IPS-18a (cell line): ENCODE measurements at regions not wholly inside any gene's neighbourhood (a gene's known extent, or its start where the extent isn't known, plus 50 kb on each side); places are given as distances from the start of the nearest gene placed in this dataset.

Source experiments
- H3K27ac ChIP-seq: one replicate; pipeline ENCODE4 v1.5.1; 2013; ENCODE audit warnings: low read length
- H3K27me3 ChIP-seq: one replicate; pipeline ENCODE4 v1.6.1; 2013; ENCODE audit warnings: mild to moderate bottlenecking, low read length; ENCODE audit not compliant: control insufficient read depth, insufficient read depth
- H3K36me3 ChIP-seq: one replicate; pipeline ENCODE4 v1.6.1; 2013; ENCODE audit warnings: low read depth, low read length; ENCODE audit not compliant: control insufficient read depth
- H3K4me1 ChIP-seq: one replicate; pipeline ENCODE4 v1.6.1; 2013; ENCODE audit warnings: low read depth, low read length; ENCODE audit not compliant: control insufficient read depth
- H3K4me3 ChIP-seq: one replicate; pipeline ENCODE4 v1.5.1; 2013; ENCODE audit warnings: low read length
- H3K9ac ChIP-seq: one replicate; pipeline ENCODE4 v1.6.1; 2013; ENCODE audit warnings: mild to moderate bottlenecking, low read length, moderate library complexity
- H3K9me3 ChIP-seq: one replicate; pipeline ENCODE4 v1.6.1; 2013; ENCODE audit warnings: low read depth, low read length; ENCODE audit not compliant: control insufficient read depth

DNA sequence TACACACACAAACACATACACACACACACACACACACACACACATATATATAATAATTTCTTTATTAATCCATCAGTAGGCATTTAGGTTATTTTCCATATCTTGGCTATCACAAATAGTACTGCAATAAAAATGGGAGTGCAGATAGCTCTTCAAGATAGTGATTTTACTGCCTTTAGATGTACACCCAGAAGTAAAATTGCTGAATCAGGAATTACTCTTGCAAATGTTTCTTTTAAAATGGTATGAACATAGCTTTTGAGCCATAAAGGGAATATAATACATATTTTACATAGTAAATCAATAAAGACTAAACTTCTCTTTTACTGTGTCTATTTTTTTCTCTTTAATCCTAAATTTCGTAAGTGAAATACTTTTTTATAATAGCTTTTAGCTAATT lies 1251.1 kb downstream of the ZPLD1 start:
- no peaks in the 10 kb centered on the region for H3K9me3 ChIP-seq
- no peaks in the 10 kb centered on the region for H3K4me1 ChIP-seq
- H3K9ac ChIP-seq = no peak overlapping the region
- no peak overlapping the region for H3K4me3 ChIP-seq
- H3K27ac ChIP-seq = no peak overlapping the region
- H3K27me3 ChIP-seq = no peaks in the 10 kb centered on the region
- no peaks in the 10 kb centered on the region for H3K36me3 ChIP-seq

DNA sequence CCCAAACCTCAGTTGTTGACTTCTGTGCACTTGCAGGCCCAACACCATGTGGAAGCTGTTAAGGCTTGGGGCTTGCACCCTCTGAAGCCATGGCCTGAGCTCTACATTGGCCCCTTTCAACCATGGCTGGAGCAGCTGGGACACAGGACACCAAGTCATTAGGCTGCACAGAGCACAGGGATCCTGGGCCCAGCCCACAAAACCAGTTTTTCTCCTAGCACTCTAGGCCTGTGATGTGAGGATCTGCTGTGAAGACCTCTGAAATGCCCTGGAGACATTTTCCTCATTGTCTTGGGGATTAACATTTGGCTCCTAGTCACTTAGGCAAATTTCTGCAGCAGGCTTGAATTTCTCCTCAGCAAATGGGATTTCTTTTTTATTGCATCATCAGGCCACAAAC lies 1255.7 kb downstream of the ZPLD1 start:
- no peaks in the 10 kb centered on the region for H3K4me1 ChIP-seq
- H3K27ac ChIP-seq = no peak overlapping the region
- H3K36me3 ChIP-seq = no peaks in the 10 kb centered on the region
- no peaks in the 10 kb centered on the region for H3K9me3 ChIP-seq
- H3K9ac ChIP-seq = no peak overlapping the region
- no peak overlapping the region for H3K4me3 ChIP-seq
- no peaks in the 10 kb centered on the region for H3K27me3 ChIP-seq

DNA sequence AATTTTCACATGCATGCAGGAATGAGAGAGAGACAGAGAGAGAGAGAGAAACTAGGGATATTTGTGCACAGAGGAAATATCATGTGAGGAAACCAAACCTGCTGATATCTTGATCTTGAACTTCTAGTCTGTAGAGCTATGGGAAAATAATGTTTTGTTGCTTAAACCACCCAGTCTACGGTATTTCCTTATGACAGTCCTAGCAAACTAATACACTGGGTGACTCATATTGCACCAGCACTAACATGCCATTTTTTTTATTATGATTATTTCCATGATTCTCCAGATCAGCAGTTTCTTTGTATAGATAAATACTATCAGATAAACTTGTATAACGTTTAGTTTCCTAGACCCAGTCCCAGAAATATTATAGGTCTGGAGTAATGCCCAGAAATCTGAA lies 1259.0 kb downstream of the ZPLD1 start:
- Histone ChIP-seq H3K4me1 (no peaks in the 10 kb centered on the region), H3K27ac (no peak overlapping the region), H3K27me3 (no peaks in the 10 kb centered on the region), H3K4me3 (no peak overlapping the region), H3K9me3 (no peaks in the 10 kb centered on the region), H3K36me3 (no peaks in the 10 kb centered on the region), H3K9ac (no peak overlapping the region)

DNA sequence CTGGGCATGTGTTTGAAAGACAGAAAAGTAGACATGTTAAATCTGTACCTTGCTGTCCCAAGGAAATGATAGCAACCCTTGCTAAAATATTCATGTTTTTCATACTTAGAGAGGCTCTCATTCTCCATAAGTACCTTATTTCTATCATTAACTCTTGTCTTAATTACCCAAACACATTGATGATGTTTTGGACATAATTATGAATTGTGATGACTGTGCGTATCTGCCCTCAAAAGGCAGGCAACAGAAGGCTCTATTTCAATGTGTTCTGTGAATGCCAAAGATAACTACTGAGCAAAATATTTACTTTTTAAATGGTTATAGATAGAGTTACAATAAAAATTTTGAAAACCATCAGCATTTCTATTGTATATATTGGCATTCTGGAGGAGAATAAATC lies 1263.8 kb downstream of the ZPLD1 start:
- no peaks in the 10 kb centered on the region for H3K36me3 ChIP-seq
- no peak overlapping the region for H3K27ac ChIP-seq
- no peak overlapping the region for H3K9ac ChIP-seq
- no peaks in the 10 kb centered on the region for H3K27me3 ChIP-seq
- no peak overlapping the region for H3K4me3 ChIP-seq
- H3K4me1 ChIP-seq = no peaks in the 10 kb centered on the region
- H3K9me3 ChIP-seq = no peaks in the 10 kb centered on the region

DNA sequence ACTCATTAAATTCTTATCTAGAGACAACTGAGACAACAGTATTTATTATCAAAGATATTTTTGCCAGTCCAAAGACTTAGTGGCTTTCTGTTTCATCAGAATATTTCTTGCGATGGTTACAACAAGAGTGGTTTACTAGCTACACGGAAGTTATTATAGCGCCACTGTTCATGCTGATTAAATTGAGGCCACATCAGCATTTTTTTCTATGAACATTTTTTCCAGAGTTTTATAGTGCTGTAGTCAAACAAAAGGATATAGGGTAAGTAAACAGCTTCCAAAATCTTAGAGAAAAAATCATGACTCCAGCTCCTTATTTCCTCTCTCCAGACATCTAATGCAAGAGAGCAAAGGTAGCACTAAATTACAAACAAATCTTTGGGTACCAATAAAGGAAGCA lies 1264.4 kb downstream of the ZPLD1 start:
- H3K9ac ChIP-seq = no peak overlapping the region

DNA sequence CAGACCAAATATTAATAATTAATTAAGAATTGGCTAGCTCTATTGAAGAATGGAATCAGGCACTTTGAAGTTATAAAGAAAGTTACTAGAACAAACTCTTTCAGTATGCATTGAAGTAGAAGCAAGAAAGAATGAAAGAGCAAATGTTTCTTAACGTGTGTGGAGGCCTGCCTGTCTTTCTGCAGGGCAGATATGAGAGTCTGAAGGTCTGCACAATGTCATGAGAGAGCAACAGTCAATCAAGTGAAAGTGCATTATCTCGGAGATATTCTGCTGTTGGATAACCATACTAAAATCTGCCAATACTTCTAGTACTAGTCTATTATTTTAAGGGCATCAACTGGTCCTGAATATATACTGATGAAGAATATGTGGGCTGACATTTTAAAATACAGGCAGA lies 1270.8 kb downstream of the ZPLD1 start:
- Histone ChIP-seq H3K9me3 (no peaks in the 10 kb centered on the region), H3K4me1 (no peaks in the 10 kb centered on the region), H3K36me3 (no peaks in the 10 kb centered on the region), H3K27ac (no peak overlapping the region), H3K4me3 (no peak overlapping the region), H3K9ac (no peak overlapping the region), H3K27me3 (no peaks in the 10 kb centered on the region)

More for the DNA sequence above, 1264.4 kb downstream of the ZPLD1 start:
- no peak overlapping the region for H3K4me3 ChIP-seq
- no peaks in the 10 kb centered on the region for H3K36me3 ChIP-seq
- H3K27ac ChIP-seq = no peak overlapping the region
- H3K9me3 ChIP-seq = no peaks in the 10 kb centered on the region
- H3K27me3 ChIP-seq = no peaks in the 10 kb centered on the region
- H3K4me1 ChIP-seq = no peaks in the 10 kb centered on the region

DNA sequence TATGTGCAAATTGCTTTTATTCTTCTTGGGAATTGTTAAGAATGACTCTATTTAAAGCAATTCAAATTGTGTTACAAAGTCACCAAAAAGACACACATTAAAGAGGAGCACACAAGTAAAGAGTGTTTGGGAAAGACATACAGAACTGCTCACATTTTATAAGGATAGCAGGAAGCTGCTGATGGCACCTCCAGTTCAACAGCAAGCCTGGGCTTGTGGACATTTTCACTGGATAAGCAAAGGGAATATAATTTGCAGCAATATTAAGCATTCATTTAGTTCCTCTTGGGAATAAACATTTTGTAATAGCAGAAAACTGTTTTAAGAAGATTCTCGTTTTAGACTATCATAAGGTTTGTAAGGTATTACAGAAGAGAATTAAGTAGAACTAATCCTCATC lies 1271.9 kb downstream of the ZPLD1 start:
- H3K36me3 ChIP-seq = no peaks in the 10 kb centered on the region
- H3K9ac ChIP-seq = no peak overlapping the region
- H3K9me3 ChIP-seq = no peaks in the 10 kb centered on the region
- H3K4me1 ChIP-seq = no peaks in the 10 kb centered on the region
- H3K27ac ChIP-seq = no peak overlapping the region
- H3K27me3 ChIP-seq = no peaks in the 10 kb centered on the region
- no peak overlapping the region for H3K4me3 ChIP-seq

DNA sequence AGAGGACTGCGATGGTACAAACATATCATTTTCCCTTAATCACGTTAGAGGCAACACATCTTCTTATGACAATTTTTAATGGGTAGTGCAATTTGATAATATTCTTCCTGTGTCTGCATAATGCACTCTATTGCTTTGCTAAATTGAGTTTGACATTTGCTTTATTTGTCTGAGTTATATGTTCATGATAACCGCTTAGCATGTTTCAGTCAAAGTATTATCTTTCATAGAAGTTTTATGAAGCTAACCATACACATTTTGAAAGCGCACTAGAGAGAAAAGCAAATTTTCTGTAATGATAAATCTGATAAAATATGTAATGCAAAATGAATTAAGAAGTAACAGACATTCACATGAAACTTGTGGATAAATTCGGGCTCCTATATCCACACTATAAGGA lies 1276.9 kb downstream of the ZPLD1 start:
- Histone ChIP-seq H3K27ac (no peak overlapping the region), H3K4me3 (no peak overlapping the region), H3K27me3 (no peaks in the 10 kb centered on the region), H3K9ac (no peak overlapping the region), H3K36me3 (no peaks in the 10 kb centered on the region), H3K4me1 (no peaks in the 10 kb centered on the region), H3K9me3 (no peaks in the 10 kb centered on the region)

DNA sequence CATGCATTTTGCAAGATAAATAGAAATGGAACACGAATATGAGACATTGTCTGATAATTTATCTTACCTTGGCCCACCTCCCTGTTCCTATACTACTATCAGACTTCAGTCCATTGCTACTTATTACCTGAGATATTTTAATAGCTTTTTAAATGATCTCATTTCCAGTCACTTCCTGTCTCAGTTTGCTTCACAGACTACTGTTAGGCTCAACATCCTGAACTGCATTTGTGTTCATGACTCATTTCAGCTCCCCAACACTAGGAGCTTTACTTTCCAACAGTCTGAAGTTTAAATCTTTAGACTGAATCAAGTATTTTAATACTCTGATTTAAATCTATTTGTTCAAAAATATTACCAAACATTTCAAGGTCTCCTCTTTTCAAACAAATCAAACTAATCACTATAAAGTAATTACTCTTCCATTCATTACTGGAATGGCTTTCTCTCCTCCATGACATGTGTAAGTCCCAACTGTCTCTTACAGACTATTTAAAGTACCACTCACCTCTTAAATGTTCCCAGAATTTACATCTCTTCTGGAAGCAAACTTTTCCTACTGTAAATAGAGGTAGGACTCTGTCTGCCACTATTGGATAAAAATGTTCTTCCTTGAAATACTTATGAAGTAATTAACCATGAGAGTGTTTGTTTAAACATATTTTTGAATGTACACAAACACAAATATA lies 1277.6 kb downstream of the ZPLD1 start:
- Histone ChIP-seq H3K4me3 (no peak overlapping the region), H3K36me3 (no peaks in the 10 kb centered on the region), H3K27ac (no peak overlapping the region), H3K9ac (no peak overlapping the region), H3K9me3 (no peaks in the 10 kb centered on the region), H3K4me1 (no peaks in the 10 kb centered on the region), H3K27me3 (no peaks in the 10 kb centered on the region)

DNA sequence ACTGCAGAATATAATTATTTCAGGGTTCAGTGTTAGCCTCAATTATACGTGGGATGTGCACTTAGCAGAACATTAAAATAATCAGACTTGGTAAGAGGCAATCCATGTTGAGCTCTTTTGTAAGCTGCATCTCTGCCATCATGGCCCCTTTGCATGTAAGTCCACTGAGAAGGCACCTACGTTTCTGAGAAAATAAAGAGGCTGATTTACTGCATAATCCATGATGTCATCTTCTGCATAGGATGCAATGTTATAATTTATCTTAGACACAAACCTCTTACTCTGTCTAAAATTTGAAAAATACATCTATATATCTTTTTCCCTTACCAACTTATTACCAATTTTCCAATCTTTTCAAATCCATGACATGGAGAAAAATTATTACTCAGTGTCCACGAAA lies 1294.7 kb downstream of the ZPLD1 start:
- H3K4me3 ChIP-seq = no peak overlapping the region
- no peaks in the 10 kb centered on the region for H3K9me3 ChIP-seq
- no peaks in the 10 kb centered on the region for H3K4me1 ChIP-seq
- no peaks in the 10 kb centered on the region for H3K27me3 ChIP-seq
- no peaks in the 10 kb centered on the region for H3K36me3 ChIP-seq
- no peak overlapping the region for H3K27ac ChIP-seq
- H3K9ac ChIP-seq = no peak overlapping the region

DNA sequence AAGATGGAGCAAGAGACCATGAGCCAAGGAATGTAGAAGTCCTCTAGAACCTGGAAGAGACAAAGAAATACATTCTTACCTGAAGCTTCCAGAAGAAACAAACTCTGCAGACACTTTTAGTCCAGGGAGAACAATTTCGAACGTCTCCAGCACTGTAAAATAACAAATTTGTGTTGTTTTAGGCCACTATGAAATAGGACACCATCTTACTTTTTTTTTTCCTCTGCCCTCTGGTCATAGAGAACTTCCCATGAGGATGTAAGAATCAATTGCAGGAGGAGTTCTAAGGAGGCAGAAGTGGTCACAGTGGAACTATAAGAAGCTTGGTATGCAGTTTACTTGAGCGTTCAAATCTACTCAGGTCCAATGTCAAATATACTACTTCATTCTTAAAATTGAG lies 1295.9 kb downstream of the ZPLD1 start:
- H3K4me1 ChIP-seq = no peaks in the 10 kb centered on the region
- H3K36me3 ChIP-seq = no peaks in the 10 kb centered on the region
- H3K9me3 ChIP-seq = no peaks in the 10 kb centered on the region
- H3K27me3 ChIP-seq = no peaks in the 10 kb centered on the region
- no peak overlapping the region for H3K4me3 ChIP-seq
- H3K27ac ChIP-seq = no peak overlapping the region
- no peak overlapping the region for H3K9ac ChIP-seq

DNA sequence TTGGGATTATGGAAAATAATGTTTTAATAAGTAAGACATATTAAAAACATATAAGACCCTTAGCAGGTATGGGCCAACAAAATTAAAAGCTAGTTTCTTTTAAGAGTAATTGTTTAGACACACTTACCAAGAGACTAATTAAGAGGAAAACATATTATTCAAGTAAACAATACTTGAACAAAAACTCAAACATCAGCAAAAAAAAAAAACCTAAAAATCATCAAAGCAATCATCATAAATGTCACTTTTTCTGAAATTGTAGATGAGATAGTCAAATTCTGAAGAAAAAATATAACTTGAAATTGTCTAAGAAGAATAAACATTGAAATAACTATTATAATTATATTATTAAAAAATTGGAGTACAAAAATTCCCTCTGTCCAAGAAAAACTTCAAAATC lies 1318.2 kb downstream of the ZPLD1 start:
- no peak overlapping the region for H3K9ac ChIP-seq
- H3K27ac ChIP-seq = no peak overlapping the region
- no peak overlapping the region for H3K4me3 ChIP-seq
- no peaks in the 10 kb centered on the region for H3K4me1 ChIP-seq
- no peaks in the 10 kb centered on the region for H3K36me3 ChIP-seq
- H3K9me3 ChIP-seq = no peaks in the 10 kb centered on the region
- no peaks in the 10 kb centered on the region for H3K27me3 ChIP-seq
